ENCODE measurements at regions not wholly inside any gene's neighbourhood (a gene's known extent, or its start where the extent isn't known, plus 50 kb on each side); places are given as distances from the start of the nearest gene placed in this dataset.

DNA sequence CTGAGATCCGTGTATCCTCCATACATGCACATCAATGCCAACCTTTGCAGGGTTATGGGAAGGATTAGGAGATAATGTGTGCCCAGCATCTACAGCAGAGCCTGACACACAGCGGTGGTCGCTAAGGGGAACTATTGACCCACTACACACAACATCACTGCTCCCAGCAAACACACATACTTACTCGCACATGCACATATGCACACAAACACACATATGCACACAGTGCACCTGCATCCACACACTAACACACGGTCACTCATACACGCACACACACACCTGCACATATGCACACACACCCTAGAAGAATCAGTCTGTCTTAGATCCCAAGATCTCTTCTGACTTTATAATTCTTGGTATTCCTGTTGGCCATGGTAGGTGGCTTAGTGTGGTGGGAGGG is 118.3 kb downstream of the GYPC start:
- TF ChIP-seq, protein P1, sequence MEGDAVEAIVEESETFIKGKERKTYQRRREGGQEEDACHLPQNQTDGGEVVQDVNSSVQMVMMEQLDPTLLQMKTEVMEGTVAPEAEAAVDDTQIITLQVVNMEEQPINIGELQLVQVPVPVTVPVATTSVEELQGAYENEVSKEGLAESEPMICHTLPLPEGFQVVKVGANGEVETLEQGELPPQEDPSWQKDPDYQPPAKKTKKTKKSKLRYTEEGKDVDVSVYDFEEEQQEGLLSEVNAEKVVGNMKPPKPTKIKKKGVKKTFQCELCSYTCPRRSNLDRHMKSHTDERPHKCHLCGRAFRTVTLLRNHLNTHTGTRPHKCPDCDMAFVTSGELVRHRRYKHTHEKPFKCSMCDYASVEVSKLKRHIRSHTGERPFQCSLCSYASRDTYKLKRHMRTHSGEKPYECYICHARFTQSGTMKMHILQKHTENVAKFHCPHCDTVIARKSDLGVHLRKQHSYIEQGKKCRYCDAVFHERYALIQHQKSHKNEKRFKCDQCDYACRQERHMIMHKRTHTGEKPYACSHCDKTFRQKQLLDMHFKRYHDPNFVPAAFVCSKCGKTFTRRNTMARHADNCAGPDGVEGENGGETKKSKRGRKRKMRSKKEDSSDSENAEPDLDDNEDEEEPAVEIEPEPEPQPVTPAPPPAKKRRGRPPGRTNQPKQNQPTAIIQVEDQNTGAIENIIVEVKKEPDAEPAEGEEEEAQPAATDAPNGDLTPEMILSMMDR (IDR thresholded peaks at IDR 0.05), result no peak
- no peak for TF ChIP-seq POLR2A (IDR thresholded peaks at IDR 0.05)

Measured in right lobe of liver (tissue), 4 donors.